Smooth muscle cell (in vitro differentiated cells): ENCODE measurements at regions not wholly inside any gene's neighbourhood (a gene's known extent, or its start where the extent isn't known, plus 50 kb on each side); places are given as distances from the start of the nearest gene placed in this dataset.

ENCODE experiments used
- DNase-seq: peaks from one replicate; lab custom pipeline; 2025; ENCODE audit not compliant: unreplicated experiment; lab: John Stamatoyannopoulos, UW
- H2AFZ ChIP-seq: fragments of 200-600 bp; sonication (generic); 2 replicates; pipeline ENCODE4 v1.6.0; 2016; ENCODE audit warnings: antibody characterized with exemption, low read depth, mild to moderate bottlenecking
- H3F3A ChIP-seq: fragments of 200-600 bp; sonication (generic); 2 replicates; pipeline ENCODE4 v1.6.0; 2017; ENCODE audit warnings: antibody characterized with exemption, low read depth
- H3K27ac ChIP-seq: fragments of 200-600 bp; sonication (generic); 2 replicates; pipeline ENCODE4 v1.5.1; 2016; ENCODE audit warnings: low read depth, mild to moderate bottlenecking
- H3K27me3 ChIP-seq: fragments of 200-600 bp; sonication (generic); 2 replicates; pipeline ENCODE4 v1.6.1; 2016; ENCODE audit warnings: low read depth, mild to moderate bottlenecking
- H3K36me3 ChIP-seq: fragments of 200-600 bp; sonication (generic); 2 replicates; pipeline ENCODE4 v1.5.1; 2016; ENCODE audit warnings: low read depth
- H3K4me1 ChIP-seq: fragments of 200-600 bp; sonication (generic); 2 replicates; pipeline ENCODE4 v1.5.1; 2016; ENCODE audit warnings: low read depth
- H3K4me2 ChIP-seq: fragments of 200-600 bp; sonication (generic); 2 replicates; pipeline ENCODE4 v1.6.0; 2016; ENCODE audit warnings: mild to moderate bottlenecking
- H3K4me3 ChIP-seq: fragments of 200-600 bp; sonication (generic); 2 replicates; pipeline ENCODE4 v1.5.1; 2016; ENCODE audit warnings: mild to moderate bottlenecking
- H3K79me2 ChIP-seq: fragments of 200-600 bp; sonication (generic); 2 replicates; pipeline ENCODE4 v1.6.0; 2016; ENCODE audit warnings: low read depth, mild to moderate bottlenecking
- H3K9ac ChIP-seq: fragments of 200-600 bp; sonication (generic); 2 replicates; pipeline ENCODE4 v1.6.0; 2016; ENCODE audit warnings: low read depth
- H3K9me3 ChIP-seq: fragments of 200-600 bp; sonication (generic); replicated peaks from 2 replicates; pipeline ENCODE4 v1.5.1; 2016; ENCODE audit warnings: low read depth
- H4K20me1 ChIP-seq: fragments of 200-600 bp; sonication (generic); 2 replicates; pipeline ENCODE4 v1.6.0; 2016; ENCODE audit warnings: low read depth
- CTCF ChIP-seq: fragments of 200-600 bp; sonication (generic); IDR thresholded peaks from 2 replicates; pipeline ENCODE4 v1.5.1; 2017; ENCODE audit warnings: borderline replicate concordance, mild to moderate bottlenecking, antibody characterized with exemption; ENCODE audit not compliant: insufficient read depth, poor library complexity, severe bottlenecking
- WGBS: methylation state at CpG from one replicate; pipeline ENCODE4 v1.1.7; 2016; ENCODE audit warnings: low lambda C conversion rate; 5-methylcytosine and 5-hydroxymethylcytosine counted together

DNA sequence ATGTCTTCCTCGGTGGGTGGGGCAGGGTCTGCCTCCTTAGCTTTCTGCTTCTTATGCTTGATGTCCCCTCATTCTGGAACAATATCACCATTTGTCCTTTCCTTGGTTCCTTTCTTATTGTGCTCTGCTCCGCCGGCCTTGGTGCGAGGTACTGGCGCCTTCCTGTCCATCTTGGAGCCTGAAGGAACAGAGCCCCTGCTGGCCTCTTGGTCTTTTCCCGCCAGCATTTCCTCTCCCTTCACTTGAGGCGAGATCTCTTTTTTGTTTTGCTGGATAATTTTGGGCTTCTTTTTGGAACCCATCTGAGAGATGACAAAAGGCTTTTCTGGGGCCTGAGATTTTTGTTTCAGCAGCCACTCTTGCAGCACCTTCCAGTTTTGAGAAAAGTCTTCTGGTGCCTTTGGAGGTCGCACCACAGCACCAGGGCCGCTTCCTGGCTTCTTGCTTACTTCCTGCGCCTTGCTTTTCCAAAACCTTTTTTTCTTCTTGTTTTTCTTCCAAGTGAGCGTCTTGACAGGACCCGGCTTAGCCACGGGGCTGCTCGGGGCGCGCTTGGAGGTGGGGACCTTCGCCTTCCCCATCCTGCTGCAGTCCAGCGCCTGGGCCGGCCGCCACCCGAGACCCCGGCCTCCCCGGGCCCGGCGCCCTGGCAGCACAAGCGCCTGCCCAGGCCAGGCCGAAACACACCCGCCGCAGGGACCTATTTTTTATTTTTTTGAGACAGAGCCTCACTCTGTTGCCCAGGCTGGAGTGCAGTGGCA lies 127.1 kb downstream of the KLF13 start:
- Histone ChIP-seq H3K79me2 (no peaks in the 10 kb centered on the region), H2AFZ (no peak overlapping the region), H3K27me3 (no peaks in the 10 kb centered on the region), H3K9me3 (no peaks in the 10 kb centered on the region), H3K9ac (no peak overlapping the region), H3K4me2 (no peak overlapping the region), H3K27ac (no peak overlapping the region), H4K20me1 (no peaks in the 10 kb centered on the region), H3F3A (no peaks in the 10 kb centered on the region), H3K4me3 (no peak overlapping the region), H3K4me1 (peaks cover 11% of the 10 kb centered on the region), H3K36me3 (no peaks in the 10 kb centered on the region)
- no peak for DNase-seq
- no peak for TF ChIP-seq CTCF
- 97% methylated on average over 29 of the region's 29 CpGs for WGBS

GRCh38 chr15:31455499-31455898 lies 128.9 kb downstream of the KLF13 start:
- peaks cover 11% of the 10 kb centered on the region for H3K4me1 ChIP-seq
- DNase-seq: no peak
- no peaks in the 10 kb centered on the region for H3K27me3 ChIP-seq
- H2AFZ ChIP-seq: no peak overlapping the region
- H3K9ac ChIP-seq: no peak overlapping the region
- H3F3A ChIP-seq: no peaks in the 10 kb centered on the region
- no peaks in the 10 kb centered on the region for H3K9me3 ChIP-seq
- H3K4me2 ChIP-seq: no peak overlapping the region
- no peak overlapping the region for H3K27ac ChIP-seq
- TF ChIP-seq CTCF: no peak
- 95% methylated on average over 1 of the region's 1 CpG for WGBS
- H3K4me3 ChIP-seq: no peak overlapping the region
- H3K79me2 ChIP-seq: no peaks in the 10 kb centered on the region
- H4K20me1 ChIP-seq: no peaks in the 10 kb centered on the region
- H3K36me3 ChIP-seq: no peaks in the 10 kb centered on the region

GRCh38 chr15:31456354-31457060 lies 129.9 kb downstream of the KLF13 start:
- no peaks in the 10 kb centered on the region for H4K20me1 ChIP-seq
- H3F3A ChIP-seq: no peaks in the 10 kb centered on the region
- H2AFZ ChIP-seq: no peak overlapping the region
- no peak overlapping the region for H3K4me3 ChIP-seq
- H3K36me3 ChIP-seq: no peaks in the 10 kb centered on the region
- no peak overlapping the region for H3K4me2 ChIP-seq
- TF ChIP-seq CTCF: no peak
- H3K27me3 ChIP-seq: no peaks in the 10 kb centered on the region
- no peak overlapping the region for H3K9ac ChIP-seq
- DNase-seq: no peak
- 94% methylated on average over 8 of the region's 8 CpGs for WGBS
- H3K79me2 ChIP-seq: no peaks in the 10 kb centered on the region
- H3K9me3 ChIP-seq: no peaks in the 10 kb centered on the region
- H3K4me1 ChIP-seq: peaks cover 11% of the 10 kb centered on the region
- H3K27ac ChIP-seq: peak overlapping the region; percentile 72
